Retina (tissue), 1 donor: ENCODE measurements at regions not wholly inside any gene's neighbourhood (a gene's known extent, or its start where the extent isn't known, plus 50 kb on each side); places are given as distances from the start of the nearest gene placed in this dataset.
"Not testable (repeated sequence)": the region's sequence is repeated elsewhere in the genome, so short reads cannot be mapped to it uniquely, and the experiment has no call there.

Experiments used
- DNase-seq: peaks from one replicate; pipeline ENCODE4 v3.0.0-alpha.2; 2016

DNA sequence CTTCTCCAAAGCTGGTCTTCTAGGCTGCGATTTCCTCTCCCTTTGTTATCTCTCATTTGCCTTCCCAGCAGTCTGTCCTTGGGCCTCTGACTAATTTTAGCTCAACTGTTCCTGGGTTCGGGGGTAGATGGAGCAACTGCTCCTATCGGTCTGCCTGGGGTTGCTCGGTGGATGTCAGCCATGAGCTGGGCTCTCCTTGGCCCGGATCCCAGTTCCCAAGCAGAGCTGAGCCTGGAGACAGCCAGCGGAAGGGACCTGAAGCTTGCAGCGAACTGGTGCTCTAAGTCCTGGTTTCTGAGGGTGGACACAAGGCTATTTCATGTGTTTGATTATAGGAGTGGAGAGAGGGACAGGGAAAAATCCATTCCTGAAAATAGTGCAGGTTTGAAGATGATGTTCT is 423.0 kb downstream of the RPS6KC1 start:
- DNase-seq: no peak

DNA sequence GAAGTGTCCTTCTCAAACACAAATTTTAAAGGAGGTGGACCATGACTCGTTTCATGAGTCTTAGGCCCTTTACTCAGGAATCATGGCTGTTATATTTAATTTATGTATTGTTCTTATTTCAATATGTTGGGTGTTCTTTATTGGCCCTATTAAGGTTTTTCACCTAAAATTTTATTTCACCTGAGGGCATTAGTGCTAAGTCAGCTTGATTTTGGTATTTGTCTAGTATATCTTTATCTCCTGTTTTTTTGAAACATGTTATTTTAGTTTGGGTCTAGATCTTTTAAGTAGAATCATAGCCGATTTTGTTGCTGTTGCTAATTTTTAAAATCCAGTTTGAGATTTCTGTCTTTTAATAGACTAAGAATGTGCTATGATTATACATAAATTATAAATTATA is 430.4 kb downstream of the RPS6KC1 start:
- no peak for DNase-seq

DNA sequence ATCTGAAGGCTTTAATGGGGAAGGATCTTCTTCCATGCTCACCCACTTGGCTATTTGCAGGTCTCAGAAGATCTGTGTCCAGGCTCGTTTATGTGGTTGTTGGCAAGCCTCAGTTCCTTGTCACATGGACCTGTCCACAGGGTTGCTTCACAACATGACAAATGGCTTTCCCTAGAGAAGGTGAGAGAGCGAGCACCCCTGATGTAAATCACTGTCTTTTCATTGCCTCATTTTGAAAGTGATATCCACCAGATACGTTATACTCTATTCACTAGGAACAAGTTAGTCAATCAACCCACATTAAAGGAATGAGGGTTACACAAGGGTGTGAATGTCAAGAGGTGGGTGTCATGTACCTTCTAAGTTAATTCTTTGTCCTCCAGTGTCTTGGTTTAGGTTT is 433.3 kb downstream of the RPS6KC1 start:
- no peak for DNase-seq

DNA sequence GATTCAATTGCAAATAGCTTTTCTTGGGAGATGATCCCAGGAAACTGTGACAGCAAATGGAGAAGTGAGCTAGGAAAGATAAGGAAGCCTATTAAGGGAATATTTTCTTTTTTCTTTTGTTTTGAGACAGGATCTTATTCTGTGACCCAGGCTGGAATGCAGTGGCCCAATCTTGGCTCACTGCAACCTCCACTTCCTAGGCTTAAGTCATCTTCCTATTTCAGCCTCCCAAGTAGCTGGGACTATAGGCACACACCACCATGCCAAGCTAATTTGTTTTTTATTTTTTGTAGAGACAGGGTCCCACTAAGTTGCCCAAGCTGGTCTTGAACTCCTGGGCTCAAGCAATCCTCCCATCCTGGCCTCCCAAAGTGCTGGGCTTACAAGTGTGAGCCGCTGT is 433.7 kb downstream of the RPS6KC1 start:
- DNase-seq: no peak

- no peak for DNase-seq
These were observed 435.4 kb downstream of the RPS6KC1 start for GRCh38 chr1:213486488-213486887.

DNA sequence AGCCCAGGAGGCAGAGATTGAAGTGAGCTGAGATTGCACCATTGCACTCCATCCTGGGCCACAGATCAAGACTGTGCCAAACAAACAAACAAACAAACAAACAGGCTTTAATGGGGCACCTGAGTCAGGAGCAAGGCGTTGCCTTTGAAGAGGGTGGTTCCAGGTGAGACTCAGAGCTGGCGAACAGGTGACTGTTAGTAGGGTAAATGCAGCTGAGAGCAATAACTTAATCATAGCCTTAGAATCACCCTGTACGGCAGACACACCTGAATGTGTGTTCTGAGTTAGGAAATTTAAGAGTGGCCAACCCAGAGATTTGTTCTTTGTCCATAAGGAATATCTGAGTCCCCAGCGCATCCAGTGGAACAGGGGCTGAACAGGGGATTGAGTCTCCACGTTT is 440.4 kb downstream of the RPS6KC1 start:
- DNase-seq: no peak

DNA sequence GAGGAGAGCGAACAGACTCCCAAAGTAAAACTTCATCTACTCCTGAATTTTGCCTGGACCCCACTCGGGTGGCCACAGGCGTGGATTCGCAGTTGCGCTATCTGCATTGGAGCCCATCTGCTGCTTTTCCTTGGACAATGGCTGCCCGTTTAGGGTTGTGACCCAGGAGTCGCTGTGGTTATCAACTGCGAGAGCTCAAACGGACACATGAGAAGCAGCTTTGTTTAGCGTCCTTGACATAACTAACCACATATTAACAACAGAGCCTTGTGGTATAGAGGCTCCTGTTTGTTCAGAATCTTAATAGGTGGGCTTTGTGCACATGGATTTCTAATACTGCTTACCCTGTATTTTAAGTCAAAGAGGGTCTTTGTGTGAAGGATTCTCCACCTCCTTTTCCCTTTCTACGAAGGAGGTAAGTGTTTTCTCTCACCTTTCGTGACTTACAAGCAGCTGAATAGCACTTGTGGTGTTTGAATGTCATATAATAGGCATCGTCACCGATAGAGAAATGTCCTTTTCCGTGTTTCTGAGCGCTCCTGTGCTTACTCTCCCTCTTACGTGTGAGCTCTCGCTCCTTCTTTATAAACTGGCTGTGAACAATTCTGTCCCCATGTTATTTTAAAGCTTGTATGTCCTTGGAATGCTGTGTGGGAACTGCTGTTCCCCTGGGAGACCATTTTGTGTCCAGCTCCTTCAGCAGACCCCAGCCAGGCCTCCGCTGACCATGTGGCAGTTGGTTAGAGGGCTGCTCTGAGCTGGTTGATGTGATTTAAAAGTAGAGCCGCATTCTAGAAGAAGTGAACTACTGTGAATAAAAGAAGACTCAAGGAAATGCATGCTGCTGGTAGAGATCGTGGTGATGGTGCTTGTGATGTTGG is 441.4 kb downstream of the RPS6KC1 start:
- DNase-seq: no peak

DNA sequence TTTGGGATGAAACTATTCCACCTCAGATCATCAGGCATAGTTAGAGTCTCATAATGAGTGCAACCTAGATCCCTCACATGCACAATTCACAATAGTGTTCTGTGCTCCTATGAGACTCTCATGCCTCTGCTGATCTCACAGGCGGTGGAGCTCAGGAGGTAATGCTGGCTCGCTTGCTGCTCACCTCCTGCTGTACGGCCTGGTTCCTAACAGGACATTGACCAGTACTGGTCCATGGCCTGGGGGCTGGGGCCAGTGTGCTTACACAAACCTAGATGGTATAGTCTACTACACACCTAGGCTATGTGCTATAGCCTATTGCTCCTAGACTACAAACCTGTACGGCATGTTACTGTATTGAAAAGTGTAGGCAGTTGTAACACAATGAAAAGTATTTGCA is 448.4 kb downstream of the RPS6KC1 start:
- no peak for DNase-seq

GRCh38 chr1:213507472-213508223 is 456.6 kb downstream of the RPS6KC1 start:
- no peak for DNase-seq

DNA sequence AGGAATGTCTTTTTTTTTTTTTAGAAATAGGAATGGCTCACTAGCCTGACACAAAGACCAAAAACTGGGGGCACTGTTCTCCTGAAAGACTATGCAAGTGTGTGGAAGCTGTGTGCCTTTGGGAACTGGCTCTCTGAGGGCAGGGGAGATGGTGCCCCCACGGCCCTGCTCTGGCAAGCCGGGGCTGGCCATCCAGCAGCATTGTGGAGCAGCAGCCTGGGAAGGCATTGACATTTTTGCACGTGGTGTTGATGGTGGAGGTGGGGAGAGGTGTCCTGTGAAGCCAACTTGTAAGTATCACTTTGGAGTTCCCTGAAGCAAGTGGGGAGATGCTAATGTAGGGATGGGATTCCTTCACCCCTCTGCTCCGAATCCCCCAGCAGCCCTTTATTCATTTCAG is 460.1 kb downstream of the RPS6KC1 start:
- no peak for DNase-seq

DNA sequence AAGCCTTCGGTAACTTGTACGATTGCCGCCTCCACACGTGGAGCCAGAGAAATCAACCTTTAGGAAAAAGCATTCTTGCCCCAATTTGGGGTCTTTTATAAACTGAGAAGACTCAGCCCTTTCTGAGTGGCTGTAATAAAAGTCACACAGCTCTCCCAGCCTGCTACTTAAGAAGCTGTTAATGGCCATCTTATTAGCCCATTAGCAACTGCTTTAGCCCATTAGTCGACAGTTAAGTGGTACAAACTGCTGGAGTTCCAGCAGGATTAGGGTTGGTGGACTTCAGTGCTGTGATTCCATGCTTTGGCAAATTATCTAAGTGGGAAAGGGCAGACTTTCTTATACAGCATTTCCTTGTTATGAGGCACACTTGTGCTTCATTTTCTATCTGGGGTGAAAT is 461.3 kb downstream of the RPS6KC1 start:
- no peak for DNase-seq

DNA sequence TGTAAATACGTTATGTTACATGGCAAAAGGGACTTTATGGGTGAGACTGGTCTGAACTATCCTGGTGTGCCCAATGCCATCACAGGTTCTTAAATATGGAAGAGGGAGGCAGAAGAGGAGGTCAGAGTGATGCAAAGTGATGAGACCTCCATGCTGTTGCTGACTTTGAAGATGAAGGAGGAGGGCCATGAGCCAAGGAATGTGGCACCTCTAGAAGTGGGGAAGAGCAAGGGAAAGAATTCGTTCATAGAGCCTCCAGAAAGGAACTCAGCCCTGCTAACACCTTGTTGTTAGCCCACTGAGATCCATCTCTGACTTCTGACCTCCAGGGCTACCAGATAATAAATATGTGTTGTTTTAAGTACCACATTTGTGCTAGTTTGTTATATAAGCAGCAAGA is 462.0 kb downstream of the RPS6KC1 start:
- no peak for DNase-seq

GRCh38 chr1:213514408-213515179 is 463.6 kb downstream of the RPS6KC1 start:
- not testable (repeated sequence) for DNase-seq

DNA sequence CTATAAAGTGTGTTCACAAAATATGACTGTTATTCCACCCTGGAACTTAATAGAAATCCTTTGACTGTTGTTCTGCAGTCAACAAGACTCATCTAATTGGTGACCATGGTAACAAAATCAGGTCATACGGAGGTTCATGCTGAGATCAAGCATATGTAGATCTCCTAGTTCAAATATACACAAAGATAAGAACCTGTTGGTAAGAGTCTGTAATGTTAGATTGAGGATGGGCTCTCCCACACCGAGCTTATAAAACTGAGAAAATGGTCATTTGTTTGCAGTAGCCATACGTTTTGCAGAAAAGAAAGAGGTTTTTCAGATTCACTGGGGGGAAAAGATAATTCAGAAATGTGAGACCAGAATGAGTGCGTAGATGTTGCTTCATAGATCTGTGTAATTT is 468.1 kb downstream of the RPS6KC1 start:
- peak; percentile 49 for DNase-seq

- no peak for DNase-seq
These were observed 466.6 kb upstream of the PROX1 start for GRCh38 chr1:213521206-213521605.

- no peak for DNase-seq
These were observed 463.9 kb upstream of the PROX1 start for GRCh38 chr1:213523781-213524398.

DNA sequence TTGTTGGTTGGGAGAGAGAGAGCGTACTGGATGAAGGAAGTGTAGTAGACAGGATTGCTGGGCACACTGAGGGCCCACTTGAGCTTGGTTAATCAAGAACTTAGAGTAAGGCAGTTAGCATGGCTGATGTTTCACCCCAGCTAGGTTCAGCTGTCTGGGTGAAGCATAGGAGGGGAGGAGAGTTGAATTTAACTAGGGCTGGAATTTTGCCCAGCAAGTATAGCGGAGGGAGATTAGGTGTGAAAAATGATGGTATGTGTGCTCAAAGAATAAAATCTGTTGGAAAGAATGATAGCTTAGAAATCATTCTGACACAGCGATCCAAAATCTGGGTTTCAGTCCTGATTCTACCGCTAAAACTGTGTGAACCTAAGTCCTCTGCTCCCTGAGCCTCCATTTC is 461.5 kb upstream of the PROX1 start:
- DNase-seq: no peak

GRCh38 chr1:213530611-213531320 is 457.0 kb upstream of the PROX1 start:
- no peak for DNase-seq

DNA sequence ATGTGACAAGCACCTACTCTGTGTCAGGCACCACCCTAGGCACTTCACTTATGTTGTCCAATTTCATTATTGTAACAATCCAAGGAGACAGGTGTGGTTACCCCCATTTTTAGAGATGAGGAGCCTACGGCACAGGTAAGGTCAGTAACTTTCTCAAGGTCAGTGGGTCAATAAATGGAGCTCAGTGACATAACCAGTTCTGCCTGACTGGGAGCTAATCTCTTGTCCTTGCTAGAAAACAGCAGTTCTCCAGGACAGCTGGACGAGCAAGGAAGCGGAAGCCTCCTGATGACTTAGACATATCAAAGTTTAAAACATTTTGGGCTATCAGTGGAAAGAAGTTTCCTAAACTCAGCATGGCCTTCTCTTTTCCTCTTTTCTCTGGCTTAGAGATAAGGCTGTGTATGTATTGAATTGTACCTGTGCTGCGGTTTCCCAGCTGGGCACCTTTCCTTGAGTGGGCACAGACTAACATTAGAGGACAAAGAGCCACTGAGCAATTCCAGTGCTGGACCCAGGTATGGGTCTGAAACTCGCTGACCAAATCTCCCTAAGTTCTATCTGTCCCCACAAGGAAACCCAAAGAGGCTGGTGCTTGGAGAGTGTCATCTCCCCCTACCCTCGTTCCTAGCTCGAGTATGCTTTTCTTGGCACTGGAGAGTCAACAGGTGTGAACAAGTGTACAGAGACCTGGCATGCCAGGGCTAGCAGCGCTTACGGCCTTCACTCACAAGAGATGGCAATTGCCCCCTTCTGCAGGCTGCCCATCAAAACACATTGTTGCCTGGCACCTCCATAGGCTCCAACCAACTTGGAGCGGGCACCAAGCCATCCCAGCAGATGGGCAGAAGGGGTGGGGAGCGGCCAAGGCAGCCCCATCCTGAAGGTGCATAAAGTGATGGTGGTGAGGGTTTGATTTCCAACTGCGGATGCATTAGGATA is 456.1 kb upstream of the PROX1 start:
- no peak for DNase-seq

DNA sequence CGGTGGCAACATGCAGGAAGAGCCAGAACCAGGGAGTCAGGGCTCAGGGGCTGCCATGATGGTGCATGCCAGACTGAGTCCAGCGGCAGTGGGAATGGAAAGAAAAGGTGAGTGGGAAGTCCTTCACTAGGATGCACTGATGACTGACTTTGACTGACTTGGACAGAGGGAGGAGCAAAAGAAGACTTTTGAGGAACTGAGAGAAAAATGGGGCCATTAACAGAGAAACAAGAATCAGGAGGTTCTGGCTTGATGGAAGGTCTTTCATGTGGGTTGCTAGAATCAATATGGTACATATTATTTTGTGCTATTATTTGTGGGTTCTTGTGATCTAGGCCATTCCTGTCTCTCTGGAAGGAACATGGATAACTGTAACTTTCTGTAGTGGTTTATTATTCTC is 454.6 kb upstream of the PROX1 start:
- no peak for DNase-seq

DNA sequence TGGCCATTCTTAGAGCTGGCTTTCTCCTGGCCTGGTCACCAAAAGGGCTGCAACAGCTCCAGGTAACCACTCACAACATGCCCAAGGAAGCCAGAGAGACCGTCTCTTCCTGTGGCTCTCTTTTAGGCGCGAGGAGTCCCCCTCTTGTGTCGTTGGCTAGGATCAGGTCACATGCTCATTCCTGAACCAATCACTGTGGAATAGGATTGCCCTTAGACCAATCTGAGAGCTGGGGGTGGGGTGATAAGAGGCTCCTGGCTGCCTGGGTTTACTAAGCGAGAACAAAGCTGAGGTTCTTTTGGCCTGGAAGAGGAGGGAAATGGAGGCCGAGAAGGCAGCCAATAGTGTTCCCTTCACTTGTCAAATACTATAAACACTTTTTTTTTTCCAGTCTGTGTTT is 452.1 kb upstream of the PROX1 start:
- DNase-seq: no peak
